Neural cell (in vitro differentiated cells): ENCODE measurements at regions not wholly inside any gene's neighbourhood (a gene's known extent, or its start where the extent isn't known, plus 50 kb on each side); places are given as distances from the start of the nearest gene placed in this dataset.

Source experiments
- H2AFZ ChIP-seq: fragments of 200-600, 300-800 bp; sonication (generic), shearing (Covaris generic); 2 replicates; pipeline ENCODE4 v1.6.0; 2014; ENCODE audit warnings: low read depth, mild to moderate bottlenecking, antibody characterized with exemption, low read length, moderate library complexity
- H3F3A ChIP-seq: fragments of 200-600 bp; shearing (Covaris generic); 2 replicates; pipeline ENCODE4 v1.6.1; 2016; ENCODE audit warnings: mild to moderate bottlenecking, moderate library complexity, mixed read lengths, antibody characterized with exemption, low read length; ENCODE audit not compliant: insufficient read depth, poor library complexity, severe bottlenecking
- H3K27ac ChIP-seq: fragments of 200-600, 300-800 bp; sonication (generic), shearing (Covaris generic); 2 replicates; pipeline ENCODE4 v1.5.1; 2014; ENCODE audit warnings: mild to moderate bottlenecking, low read length, moderate library complexity
- H3K27me3 ChIP-seq: fragments of 300-800, 200-600 bp; sonication (generic), shearing (Covaris generic); 2 replicates; pipeline ENCODE4 v1.6.0; 2014; ENCODE audit warnings: mild to moderate bottlenecking, low read depth, low read length, moderate library complexity; ENCODE audit not compliant: insufficient read depth
- H3K36me3 ChIP-seq: fragments of 300-800, 200-600 bp; sonication (generic), shearing (Covaris generic); 2 replicates; pipeline ENCODE4 v1.5.1; 2014; ENCODE audit warnings: mild to moderate bottlenecking, antibody characterized with exemption, low read length, moderate library complexity; ENCODE audit not compliant: insufficient read depth
- H3K4me2 ChIP-seq: fragments of 300-800, 200-600 bp; sonication (generic), shearing (Covaris generic); 2 replicates; pipeline ENCODE4 v1.6.0; 2014; ENCODE audit warnings: mild to moderate bottlenecking, low read length
- H3K4me3 ChIP-seq: fragments of 300-800, 200-600 bp; sonication (generic), shearing (Covaris generic); 2 replicates; pipeline ENCODE4 v1.5.1; 2014; ENCODE audit warnings: mild to moderate bottlenecking, low read length, moderate library complexity
- H3K79me2 ChIP-seq: fragments of 200-600 bp; shearing (Covaris generic); replicated peaks from 2 replicates; pipeline ENCODE4 v1.6.0; 2014; ENCODE audit warnings: mild to moderate bottlenecking, low read length, moderate library complexity; ENCODE audit not compliant: insufficient read depth
- H3K9ac ChIP-seq: fragments of 300-800, 200-600 bp; sonication (generic), shearing (Covaris generic); 2 replicates; pipeline ENCODE4 v1.6.1; 2016; ENCODE audit warnings: mild to moderate bottlenecking, low read length, mixed read lengths
- H3K9me2 ChIP-seq: fragments of 200-600 bp; shearing (Covaris generic); 2 replicates; pipeline ENCODE4 v1.6.1; 2016; ENCODE audit warnings: mild to moderate bottlenecking, low read length, mixed read lengths; ENCODE audit not compliant: insufficient read depth
- H3K9me3 ChIP-seq: fragments of 200-600, 300-800 bp; sonication (generic), shearing (Covaris generic); 2 replicates; pipeline ENCODE4 v1.6.1; 2016; ENCODE audit warnings: mild to moderate bottlenecking, mixed run types, low read length, moderate library complexity, mixed read lengths
- H4K20me1 ChIP-seq: fragments of 200-600 bp; shearing (Covaris generic); 2 replicates; pipeline ENCODE4 v1.6.1; 2016; ENCODE audit warnings: mild to moderate bottlenecking, mixed run types; ENCODE audit not compliant: insufficient read depth
- CTCF ChIP-seq: fragments of 450-650 bp; IDR thresholded peaks from 2 replicates; pipeline ENCODE4 v1.5.1; 2014; ENCODE audit warnings: antibody characterized with exemption, mild to moderate bottlenecking, moderate library complexity; ENCODE audit not compliant: poor library complexity, severe bottlenecking
- EP300 ChIP-seq: fragments of 450-650 bp; conservative IDR thresholded peaks from 2 replicates; pipeline ENCODE4 v1.6.1; 2014; ENCODE audit warnings: antibody characterized with exemption, mild to moderate bottlenecking, moderate library complexity; ENCODE audit not compliant: poor library complexity, severe bottlenecking
- EZH2 ChIP-seq: fragments of 200-600, 300-800 bp; shearing (Covaris generic), sonication (generic); IDR thresholded peaks from 2 replicates; pipeline ENCODE4 v1.6.1; 2014; ENCODE audit warnings: antibody characterized with exemption, low read length, borderline replicate concordance, mild to moderate bottlenecking; ENCODE audit not compliant: insufficient read depth, poor library complexity, severe bottlenecking
- MXI1 ChIP-seq: fragments of 450-650 bp; conservative IDR thresholded peaks from 2 replicates; pipeline ENCODE4 v1.6.1; 2014; ENCODE audit warnings: antibody characterized with exemption, mild to moderate bottlenecking; ENCODE audit not compliant: poor library complexity, severe bottlenecking
- POLR2AphosphoS5 ChIP-seq: IDR thresholded peaks from 2 replicates; pipeline ENCODE4 v1.6.1; 2012
- RAD21 ChIP-seq: fragments of 450-650 bp; conservative IDR thresholded peaks from 2 replicates; pipeline ENCODE4 v1.6.1; 2014; ENCODE audit warnings: antibody characterized with exemption, mild to moderate bottlenecking, moderate library complexity
- REST ChIP-seq: IDR thresholded peaks from 2 replicates; pipeline ENCODE4 v1.6.1; 2012; ENCODE audit warnings: borderline replicate concordance
- SMC3 ChIP-seq: fragments of 450-650 bp; conservative IDR thresholded peaks from 2 replicates; pipeline ENCODE4 v1.6.1; 2014; ENCODE audit warnings: antibody characterized with exemption, mild to moderate bottlenecking, moderate library complexity; ENCODE audit not compliant: poor library complexity
- TAF1 ChIP-seq: IDR thresholded peaks from 2 replicates; pipeline ENCODE4 v1.6.1; 2012; ENCODE audit warnings: low read depth

- no peak overlapping the region for H3K9ac ChIP-seq
- no peak overlapping the region for H3K4me2 ChIP-seq
- H3K36me3 ChIP-seq = no peaks in the 10 kb centered on the region
- no peak overlapping the region for H2AFZ ChIP-seq
- H3K9me3 ChIP-seq = no peaks in the 10 kb centered on the region
- no peaks in the 10 kb centered on the region for H3K79me2 ChIP-seq
- H3K27ac ChIP-seq = no peak overlapping the region
- H3K27me3 ChIP-seq = no peaks in the 10 kb centered on the region
- H3K9me2 ChIP-seq = no peaks in the 10 kb centered on the region
- H3K4me3 ChIP-seq = no peak overlapping the region
- no peaks in the 10 kb centered on the region for H4K20me1 ChIP-seq
- H3F3A ChIP-seq = no peaks in the 10 kb centered on the region
- no peak for TF ChIP-seq TAF1
- TF ChIP-seq REST = no peak
- no peak for TF ChIP-seq RAD21
- no peak for TF ChIP-seq SMC3
- TF ChIP-seq CTCF = no peak
Measured at GRCh38 chr21:43275421-43276211, 106.8 kb downstream of the CRYAA start.

- H4K20me1 ChIP-seq = no peaks in the 10 kb centered on the region
- TF ChIP-seq REST (no peak), CTCF (no peak), EZH2 (no peak), MXI1 (no peak), POLR2AphosphoS5 (no peak), RAD21 (no peak), EP300 (no peak), TAF1 (no peak)
- H3F3A ChIP-seq = no peaks in the 10 kb centered on the region
- H3K9me2 ChIP-seq = no peaks in the 10 kb centered on the region
- no peaks in the 10 kb centered on the region for H3K36me3 ChIP-seq
- H3K9me3 ChIP-seq = no peaks in the 10 kb centered on the region
- no peak overlapping the region for H3K9ac ChIP-seq
- no peaks in the 10 kb centered on the region for H3K27me3 ChIP-seq
- H3K79me2 ChIP-seq = no peaks in the 10 kb centered on the region
- H3K27ac ChIP-seq = no peak overlapping the region
- no peak overlapping the region for H2AFZ ChIP-seq
- H3K4me3 ChIP-seq = no peak overlapping the region
- no peak overlapping the region for H3K4me2 ChIP-seq
Measured at GRCh38 chr21:43274946-43275310, 106.1 kb downstream of the CRYAA start.
